ENCODE measurements at regions not wholly inside any gene's neighbourhood (a gene's known extent, or its start where the extent isn't known, plus 50 kb on each side); places are given as distances from the start of the nearest gene placed in this dataset.
"Not testable (repeated sequence)": the region's sequence is repeated elsewhere in the genome, so short reads cannot be mapped to it uniquely, and the experiment has no call there.

- no peak for DNase-seq (ENCODE audit: low spot score)
Observed at GRCh38 chr14:44785096-44785495, 176.7 kb downstream of the KLHL28 start.

GRCh38 chr14:44783901-44784300, 177.8 kb downstream of the KLHL28 start:
- no peak for DNase-seq (ENCODE audit: low spot score)

- DNase-seq (ENCODE audit: low spot score) = no peak
Observed at GRCh38 chr14:44782775-44783238, 178.9 kb downstream of the KLHL28 start.

GRCh38 chr14:44780989-44781388, 180.8 kb downstream of the KLHL28 start:
- no peak for DNase-seq (ENCODE audit: low spot score)

GRCh38 chr14:44778604-44779003, 183.1 kb downstream of the KLHL28 start:
- DNase-seq (ENCODE audit: low spot score) = no peak

GRCh38 chr14:44777584-44777983, 184.2 kb downstream of the KLHL28 start:
- no peak for DNase-seq (ENCODE audit: low spot score)

- DNase-seq (ENCODE audit: low spot score) = no peak
Observed at GRCh38 chr14:44775248-44775647, 186.5 kb downstream of the KLHL28 start.

- DNase-seq (ENCODE audit: low spot score) = no peak
Observed at GRCh38 chr14:44774396-44774795, 187.4 kb downstream of the KLHL28 start.

- DNase-seq (ENCODE audit: low spot score) = no peak
Observed at GRCh38 chr14:44771496-44771895, 190.3 kb downstream of the KLHL28 start.

- DNase-seq (ENCODE audit: low spot score) = no peak
Observed at GRCh38 chr14:44770201-44770600, 191.5 kb downstream of the KLHL28 start.

- no peak for DNase-seq (ENCODE audit: low spot score)
Observed at GRCh38 chr14:44768935-44769334, 192.8 kb downstream of the KLHL28 start.

GRCh38 chr14:44767646-44768173, 194.0 kb downstream of the KLHL28 start:
- no peak for DNase-seq (ENCODE audit: low spot score)

GRCh38 chr14:44766285-44766684, 195.5 kb downstream of the KLHL28 start:
- DNase-seq (ENCODE audit: low spot score) = no peak

- DNase-seq (ENCODE audit: low spot score) = no peak
Observed at GRCh38 chr14:44763356-44763755, 198.4 kb downstream of the KLHL28 start.

GRCh38 chr14:44759277-44759676, 202.5 kb downstream of the KLHL28 start:
- no peak for DNase-seq (ENCODE audit: low spot score)

GRCh38 chr14:44756554-44756953, 205.2 kb downstream of the KLHL28 start:
- DNase-seq (ENCODE audit: low spot score) = no peak

- DNase-seq (ENCODE audit: low spot score) = no peak
Observed at GRCh38 chr14:44745371-44745770, 216.4 kb downstream of the KLHL28 start.

GRCh38 chr14:44742202-44742601, 219.5 kb downstream of the KLHL28 start:
- DNase-seq (ENCODE audit: low spot score) = no peak

- DNase-seq (ENCODE audit: low spot score) = no peak
Observed at GRCh38 chr14:44741431-44741830, 220.3 kb downstream of the KLHL28 start.

GRCh38 chr14:44736326-44736725, 225.4 kb downstream of the KLHL28 start:
- no peak for DNase-seq (ENCODE audit: low spot score)

GRCh38 chr14:44732144-44732543, 225.1 kb upstream of the FSCB start:
- no peak for DNase-seq (ENCODE audit: low spot score)

- DNase-seq (ENCODE audit: low spot score) = no peak
Observed at GRCh38 chr14:44730860-44731259, 223.8 kb upstream of the FSCB start.

GRCh38 chr14:44721395-44721794, 214.3 kb upstream of the FSCB start:
- DNase-seq (ENCODE audit: low spot score) = not testable (repeated sequence)

- no peak for DNase-seq (ENCODE audit: low spot score)
Observed at GRCh38 chr14:44720707-44721106, 213.6 kb upstream of the FSCB start.
